HG03565 (cell line): ENCODE measurements at regions not wholly inside any gene's neighbourhood (a gene's known extent, or its start where the extent isn't known, plus 50 kb on each side); places are given as distances from the start of the nearest gene placed in this dataset.

Source experiments
- ATAC-seq: cut with Tn5 transposase; IDR thresholded peaks from one replicate; pipeline ENCODE4 v1.9.1; 2021; ENCODE audit warnings: mild to moderate bottlenecking, moderate library complexity; ENCODE audit not compliant: unreplicated experiment

- no peak for ATAC-seq
These were observed 104.8 kb upstream of the GJB5 start for GRCh38 chr1:34650090-34650489.

GRCh38 chr1:34650800-34651199, 104.0 kb upstream of the GJB5 start:
- ATAC-seq = no peak

GRCh38 chr1:34653110-34653509, 101.7 kb upstream of the GJB5 start:
- no peak for ATAC-seq

GRCh38 chr1:34655206-34655874, 99.5 kb upstream of the GJB5 start:
- no peak for ATAC-seq

- ATAC-seq = no peak
These were observed 99.0 kb upstream of the GJB5 start for GRCh38 chr1:34655875-34656240.

GRCh38 chr1:34656299-34656698, 98.5 kb upstream of the GJB5 start:
- no peak for ATAC-seq

- ATAC-seq = no peak
These were observed 98.1 kb upstream of the GJB5 start for GRCh38 chr1:34656731-34657130.

GRCh38 chr1:34657266-34657665, 97.6 kb upstream of the GJB5 start:
- no peak for ATAC-seq

- ATAC-seq = no peak
These were observed 97.0 kb upstream of the GJB5 start for GRCh38 chr1:34657849-34658248.

GRCh38 chr1:34663031-34663430, 91.8 kb upstream of the GJB5 start:
- no peak for ATAC-seq

GRCh38 chr1:34668063-34668462, 86.8 kb upstream of the GJB5 start:
- ATAC-seq = no peak

- no peak for ATAC-seq
These were observed 83.9 kb upstream of the GJB5 start for GRCh38 chr1:34670982-34671381.

GRCh38 chr1:34671887-34672286, 83.0 kb upstream of the GJB5 start:
- ATAC-seq = no peak

- ATAC-seq = no peak
These were observed 73.1 kb upstream of the GJB5 start for GRCh38 chr1:34681480-34682451.

- ATAC-seq = no peak
These were observed 72.2 kb upstream of the GJB5 start for GRCh38 chr1:34682452-34683223.

GRCh38 chr1:34683616-34684015, 71.2 kb upstream of the GJB5 start:
- ATAC-seq = no peak

- ATAC-seq = no peak
These were observed 70.6 kb upstream of the GJB5 start for GRCh38 chr1:34684266-34684665.

- no peak for ATAC-seq
These were observed 69.6 kb upstream of the GJB5 start for GRCh38 chr1:34685225-34685624.

- no peak for ATAC-seq
These were observed 68.3 kb upstream of the GJB5 start for GRCh38 chr1:34686531-34686930.

- no peak for ATAC-seq
These were observed 66.7 kb upstream of the GJB5 start for GRCh38 chr1:34688006-34688741.

- no peak for ATAC-seq
These were observed 64.6 kb upstream of the GJB5 start for GRCh38 chr1:34690269-34690668.
